NCI-H1105 (cell line): ENCODE measurements at regions not wholly inside any gene's neighbourhood (a gene's known extent, or its start where the extent isn't known, plus 50 kb on each side); places are given as distances from the start of the nearest gene placed in this dataset.

ENCODE experiments used
- DNase-seq: peaks from one replicate; lab custom pipeline; 2025; lab: John Stamatoyannopoulos, UW

DNA sequence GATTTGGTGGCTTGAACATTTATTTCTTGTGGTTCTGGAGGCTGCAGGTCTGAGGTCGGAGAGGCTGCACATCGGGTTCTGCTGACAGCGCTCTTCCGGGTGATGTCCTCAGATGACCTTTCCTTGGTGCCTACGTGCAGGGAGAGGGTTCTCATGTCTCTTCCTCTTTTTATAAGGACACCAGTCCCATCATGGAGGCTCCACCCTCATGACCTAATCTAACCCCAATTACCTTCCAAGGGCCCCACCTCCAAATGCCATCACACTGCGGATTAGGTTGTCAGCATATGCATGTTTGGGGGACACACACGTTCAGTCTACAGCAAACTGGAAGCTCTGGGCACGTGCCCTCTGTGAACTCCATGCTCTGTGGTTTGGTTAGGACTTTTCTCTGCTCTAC lies 338.6 kb downstream of the FGF9 start:
- no peak for DNase-seq

DNA sequence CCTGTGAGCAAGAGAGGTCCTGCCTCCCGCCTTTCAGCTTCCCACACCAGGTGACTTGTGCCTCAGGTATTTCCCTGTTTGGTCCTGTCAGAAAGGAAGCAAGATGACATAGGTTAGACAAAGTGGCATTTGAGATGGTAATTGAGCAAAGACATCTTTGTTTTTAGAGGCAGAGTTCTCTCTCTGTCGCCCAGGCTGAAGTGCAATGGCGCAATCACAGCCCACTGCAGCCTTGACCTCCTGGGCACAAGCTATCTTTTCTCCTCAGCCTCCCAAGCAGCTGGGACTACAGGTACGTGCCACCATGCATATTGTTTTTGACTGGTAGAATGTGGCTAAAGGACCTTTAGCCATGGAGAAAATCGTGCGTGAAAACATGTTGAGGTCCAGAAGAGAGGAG lies 339.1 kb downstream of the FGF9 start:
- DNase-seq = no peak

DNA sequence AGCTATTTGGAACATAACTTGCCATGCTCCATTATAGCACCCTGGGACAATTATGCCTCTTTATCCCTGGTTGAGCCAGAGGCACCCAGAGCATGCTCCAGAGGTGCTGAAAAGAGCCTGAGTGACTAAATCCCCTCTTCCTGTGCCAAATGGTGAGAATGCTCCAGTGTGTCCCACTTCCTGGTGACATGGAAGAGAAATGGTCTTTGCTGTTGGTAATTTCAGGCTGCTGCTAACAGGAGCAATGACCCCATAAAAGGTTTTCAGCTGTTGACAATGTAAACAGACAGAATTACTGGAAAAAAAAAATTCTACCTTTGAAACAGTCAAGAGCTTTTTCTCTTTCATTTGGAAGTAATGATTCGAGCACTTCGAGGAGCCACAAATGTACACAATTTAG lies 341.8 kb downstream of the FGF9 start:
- DNase-seq = no peak

DNA sequence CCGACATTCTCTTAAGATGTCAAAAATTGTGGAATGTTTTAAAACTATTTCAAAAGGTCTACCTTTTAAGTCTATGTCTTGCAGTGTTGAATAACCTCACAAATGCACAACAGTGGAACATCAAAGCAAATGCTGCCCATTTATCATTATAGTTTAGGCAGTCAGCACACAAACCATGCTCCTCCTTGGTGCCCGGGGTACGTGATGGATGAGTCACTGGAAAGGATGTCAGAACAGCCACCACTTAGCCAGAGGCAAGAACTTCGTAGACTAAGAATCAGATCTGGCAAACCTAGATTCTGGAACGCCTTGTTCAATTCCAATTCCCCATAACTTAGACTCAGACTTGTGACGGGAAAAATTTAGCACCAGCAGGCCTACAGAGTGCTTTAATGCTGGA lies 343.6 kb downstream of the FGF9 start:
- DNase-seq = no peak

DNA sequence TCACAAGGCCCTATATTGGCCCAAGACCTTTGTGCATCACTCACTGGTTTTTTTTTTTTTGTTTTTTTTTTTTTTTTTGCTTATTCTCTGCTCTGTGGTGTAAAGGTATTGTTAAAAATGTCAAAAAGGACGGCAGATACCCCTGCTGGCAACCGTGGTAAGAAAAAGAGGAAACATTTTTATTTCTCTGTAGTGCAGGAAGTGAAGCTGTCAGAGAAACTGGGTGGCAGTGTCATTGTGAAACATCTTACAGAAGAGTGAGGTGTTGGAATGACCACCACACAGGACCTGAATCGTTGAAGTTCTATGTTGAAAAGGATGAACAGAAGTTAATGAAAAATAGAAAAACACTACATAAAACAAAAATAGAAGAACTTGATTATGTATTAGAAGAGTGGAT lies 346.4 kb downstream of the FGF9 start:
- DNase-seq = no peak

DNA sequence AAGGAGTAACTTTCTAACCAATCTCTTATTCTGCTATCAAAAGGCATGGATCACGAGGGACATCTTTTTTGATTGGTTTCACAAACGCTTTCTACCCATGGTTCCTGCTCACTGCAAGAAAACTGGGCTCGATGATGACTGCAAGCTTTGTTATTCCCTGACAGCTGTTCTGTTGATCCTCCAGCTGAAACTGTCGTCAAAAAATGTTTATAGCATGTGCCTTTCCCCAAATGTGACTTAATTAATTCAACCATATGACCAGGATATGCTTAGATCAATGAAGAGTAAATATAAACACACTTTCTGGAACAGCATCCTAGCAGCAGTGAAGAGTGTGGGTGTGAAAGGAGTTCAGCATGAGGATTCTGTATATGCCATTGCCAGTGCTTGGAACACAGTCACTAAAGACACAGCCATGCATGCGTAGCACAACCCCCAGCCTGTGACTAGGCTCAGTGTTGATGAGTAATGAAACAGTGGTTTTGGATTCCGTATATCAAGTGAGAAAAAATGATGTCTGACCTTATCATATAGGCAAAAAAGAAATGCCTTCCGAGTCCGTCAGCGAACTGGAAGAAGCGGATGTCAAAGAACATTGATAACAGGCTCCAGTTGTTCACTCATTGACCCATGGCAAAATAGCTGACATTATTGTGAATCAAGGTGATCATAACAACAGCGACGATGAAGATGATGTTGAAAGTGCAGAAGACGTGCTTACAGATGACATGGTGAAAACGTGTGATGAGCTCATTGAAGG lies 347.4 kb downstream of the FGF9 start:
- DNase-seq = no peak

DNA sequence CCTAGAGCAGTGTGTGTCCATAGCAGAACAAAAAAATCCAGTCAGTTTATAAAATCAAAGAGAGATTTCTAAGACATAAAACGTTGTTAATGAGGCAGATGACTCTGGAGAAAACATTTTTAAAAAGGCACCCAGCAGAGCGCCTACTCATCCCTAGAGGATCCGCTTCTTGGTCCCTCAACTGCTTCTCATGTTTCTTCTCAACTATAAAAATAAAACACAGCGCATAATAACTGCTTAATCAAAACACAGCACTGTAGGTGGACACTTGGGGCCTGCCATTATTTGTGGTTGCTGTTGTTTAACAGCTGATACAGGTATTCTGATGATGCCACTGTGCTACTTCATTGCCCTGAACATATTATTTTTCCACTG lies 347.9 kb downstream of the FGF9 start:
- DNase-seq = no peak

DNA sequence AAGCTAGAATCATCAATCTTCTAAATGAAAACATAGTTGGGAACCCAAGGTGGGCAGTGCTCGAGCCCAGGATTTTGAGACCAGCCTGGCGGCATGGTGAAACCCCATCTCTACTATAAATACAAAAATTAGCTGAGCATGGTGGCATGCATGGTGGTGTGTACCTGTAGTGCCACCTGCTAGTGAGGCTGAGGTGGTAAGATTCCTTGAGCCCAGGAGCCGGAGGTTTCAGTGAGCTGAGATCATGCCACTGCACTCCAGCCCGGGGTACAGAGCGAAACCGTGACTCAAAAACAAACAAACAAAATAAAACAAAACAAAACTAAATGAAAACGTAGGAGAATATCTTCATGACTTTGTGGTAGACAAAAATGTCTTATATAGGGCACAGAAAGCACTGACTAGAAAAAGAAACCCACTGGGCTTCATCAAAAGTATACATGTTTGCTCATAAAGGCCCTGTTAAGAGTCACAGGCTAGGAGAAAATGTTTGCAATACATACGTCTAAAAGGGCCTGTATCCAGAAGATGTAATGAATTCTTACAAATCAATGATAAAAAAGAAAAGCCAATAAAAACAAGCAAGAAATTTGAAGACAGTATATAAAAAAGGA lies 353.6 kb downstream of the FGF9 start:
- DNase-seq = no peak

DNA sequence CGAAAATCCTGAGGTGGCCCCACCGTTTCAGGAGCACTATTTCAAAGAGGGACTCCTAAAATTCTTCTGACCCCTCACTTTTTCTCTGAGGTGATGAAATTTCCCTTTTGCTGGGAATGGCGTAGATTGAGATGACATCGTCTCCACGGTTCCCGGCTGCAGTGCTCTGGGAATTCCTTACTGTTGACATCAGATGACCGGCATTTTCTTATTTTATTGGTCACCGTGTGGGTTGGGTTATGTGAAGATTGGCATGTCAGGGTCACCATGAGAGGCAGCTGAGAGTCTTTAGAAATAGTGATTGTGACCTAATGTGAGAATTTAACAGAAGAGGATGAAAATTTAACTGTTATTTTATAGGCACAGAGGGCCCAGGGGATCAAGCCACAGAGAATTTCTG lies 356.7 kb downstream of the FGF9 start:
- no peak for DNase-seq

DNA sequence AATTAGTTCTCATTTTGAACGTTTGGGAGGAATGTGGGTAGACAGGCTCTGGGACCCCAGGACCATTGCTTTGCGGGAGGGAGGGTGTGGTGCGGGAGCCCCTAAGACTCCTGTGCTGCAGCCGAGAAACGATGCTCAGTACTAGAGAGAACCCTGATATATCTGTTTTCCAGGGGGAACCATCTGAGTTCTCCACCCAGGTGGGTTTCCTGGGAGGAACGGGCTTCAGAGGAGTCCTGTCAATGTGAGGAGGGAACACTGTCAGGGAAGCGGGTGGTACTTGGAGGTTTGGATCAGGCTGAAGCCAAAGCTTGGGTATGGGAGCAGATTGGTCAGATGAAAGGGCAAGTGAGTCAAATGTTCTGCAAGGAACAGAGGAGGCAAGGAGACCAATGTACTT lies 358.0 kb downstream of the FGF9 start:
- no peak for DNase-seq

DNA sequence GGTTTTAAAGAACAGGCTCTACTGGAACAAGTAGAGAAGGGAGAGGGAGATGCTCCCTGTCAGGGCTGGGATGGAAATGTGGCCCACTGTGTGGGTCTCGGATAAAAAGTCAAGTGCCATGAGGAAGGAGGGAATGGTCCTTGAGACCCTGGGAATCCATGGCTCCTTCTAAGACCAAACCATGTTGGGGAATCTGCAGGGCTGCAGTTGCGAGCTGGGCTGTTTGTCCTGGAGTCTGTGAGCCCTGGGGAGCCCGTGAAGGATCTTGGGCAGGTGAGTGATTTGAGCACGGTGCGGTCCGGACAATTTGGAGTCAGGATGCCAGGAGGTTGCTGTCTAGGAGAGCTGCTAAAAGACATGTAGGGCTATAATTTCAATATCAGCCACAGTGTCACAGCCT lies 359.4 kb downstream of the FGF9 start:
- DNase-seq = no peak

DNA sequence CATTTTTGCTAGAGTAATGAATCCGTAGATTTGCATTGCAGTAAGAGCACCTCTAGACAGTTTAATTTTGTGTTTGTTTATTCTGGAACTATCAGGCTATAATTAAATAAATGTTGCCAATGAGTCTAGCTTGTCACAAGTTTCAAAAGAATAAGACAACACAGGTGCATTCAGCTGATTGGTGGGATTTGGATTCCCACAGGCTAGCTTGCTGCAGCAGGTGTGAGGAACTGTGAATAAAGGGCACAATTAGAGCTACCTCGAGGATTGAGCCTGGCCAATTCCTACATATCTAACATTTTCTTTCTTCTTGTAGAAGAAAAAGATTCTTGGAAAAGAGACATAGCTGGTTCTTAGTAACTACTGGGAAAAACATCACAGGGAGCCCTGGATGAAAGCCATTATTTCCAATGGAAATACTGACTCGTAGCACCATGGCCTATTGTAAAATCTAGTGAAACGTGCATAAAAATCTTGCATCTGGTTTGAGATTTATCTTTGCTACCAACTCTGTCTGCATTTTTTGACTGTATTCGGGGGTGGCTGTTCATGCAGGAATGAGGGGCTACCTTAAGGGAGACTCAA lies 360.9 kb downstream of the FGF9 start:
- no peak for DNase-seq

DNA sequence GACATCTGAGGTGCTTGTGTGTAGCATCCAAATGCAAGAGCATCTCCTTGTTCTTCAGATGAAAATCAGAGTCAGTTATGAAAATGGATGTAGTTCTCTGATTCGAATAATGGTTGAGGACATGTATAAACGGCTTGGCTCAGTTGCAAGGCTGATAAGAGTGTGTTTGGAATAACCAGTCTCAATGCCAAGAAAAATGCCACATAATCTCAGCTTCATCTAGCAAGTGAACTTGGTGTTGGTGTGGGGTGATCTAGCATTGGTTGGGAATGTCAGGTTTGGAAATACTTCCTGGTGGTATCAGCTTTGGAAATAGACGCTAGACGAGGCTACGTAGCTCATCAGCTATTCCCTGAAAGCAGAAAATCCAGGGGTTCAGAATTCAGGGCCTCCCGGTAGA lies 362.0 kb downstream of the FGF9 start:
- DNase-seq = no peak

DNA sequence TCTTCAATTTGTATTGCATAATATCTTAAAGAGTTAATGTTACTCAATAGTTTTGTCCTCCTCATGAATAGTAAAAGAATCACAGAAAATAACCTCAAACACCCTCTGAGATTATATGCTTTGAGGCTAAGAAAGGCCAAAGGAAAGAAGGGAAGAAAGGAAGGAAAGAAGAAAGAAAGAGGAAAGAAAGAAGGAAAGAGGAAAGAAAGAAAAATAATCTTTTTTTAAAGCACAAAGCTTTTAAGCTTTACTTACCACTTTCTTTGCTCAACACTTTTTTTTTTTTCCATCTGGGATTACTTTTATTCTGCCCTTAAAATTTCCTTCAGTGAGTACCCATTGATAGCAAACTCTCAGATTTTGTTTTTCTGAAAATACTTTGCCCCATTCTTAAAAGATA lies 369.1 kb downstream of the FGF9 start:
- no peak for DNase-seq

DNA sequence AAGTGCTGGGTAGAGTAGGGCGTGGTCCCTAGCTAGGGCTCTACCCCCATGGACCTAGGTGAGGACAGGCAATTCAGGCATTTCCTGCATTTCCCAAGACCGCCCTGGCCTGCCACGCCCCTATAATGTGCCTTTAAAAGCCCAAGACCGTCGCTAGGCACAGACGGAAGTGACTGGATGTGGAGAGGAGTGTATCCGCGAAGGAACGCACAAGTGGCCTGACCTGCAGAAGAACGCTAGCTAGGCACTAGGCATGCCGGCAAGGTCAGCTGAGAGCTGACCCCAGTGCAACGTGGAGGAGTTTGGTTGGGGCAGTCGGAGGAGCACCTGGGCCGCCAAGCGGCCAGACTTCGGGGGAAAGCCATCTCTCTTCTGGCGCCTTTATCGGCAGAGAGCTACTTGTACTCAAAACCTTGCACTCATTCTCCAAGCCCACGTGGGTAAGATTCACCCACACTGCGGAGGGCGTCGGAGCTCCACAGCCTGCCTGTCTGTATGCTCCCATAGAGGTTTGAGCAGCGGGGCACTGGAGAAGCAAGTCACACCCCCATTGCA lies 370.0 kb downstream of the FGF9 start:
- no peak for DNase-seq

DNA sequence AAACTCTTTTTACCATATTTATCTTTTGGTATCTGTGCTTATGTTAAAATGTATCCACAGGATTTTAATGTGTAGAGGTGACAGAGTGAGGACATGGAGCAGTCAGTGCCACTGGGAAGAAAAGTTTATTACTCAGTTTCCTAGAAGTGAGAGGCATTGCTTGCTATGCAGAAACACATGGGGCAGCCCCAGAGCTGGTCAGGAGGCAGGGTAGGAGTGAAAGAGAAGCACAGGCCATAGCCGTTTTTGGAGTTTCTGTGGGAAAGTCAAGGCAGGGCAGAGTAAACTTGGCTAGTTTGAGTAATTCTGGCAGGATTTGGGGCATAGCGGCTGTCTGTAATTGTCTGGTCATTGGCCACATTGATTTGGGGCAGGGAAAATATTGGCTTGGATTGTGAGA lies 370.9 kb downstream of the FGF9 start:
- DNase-seq = no peak

DNA sequence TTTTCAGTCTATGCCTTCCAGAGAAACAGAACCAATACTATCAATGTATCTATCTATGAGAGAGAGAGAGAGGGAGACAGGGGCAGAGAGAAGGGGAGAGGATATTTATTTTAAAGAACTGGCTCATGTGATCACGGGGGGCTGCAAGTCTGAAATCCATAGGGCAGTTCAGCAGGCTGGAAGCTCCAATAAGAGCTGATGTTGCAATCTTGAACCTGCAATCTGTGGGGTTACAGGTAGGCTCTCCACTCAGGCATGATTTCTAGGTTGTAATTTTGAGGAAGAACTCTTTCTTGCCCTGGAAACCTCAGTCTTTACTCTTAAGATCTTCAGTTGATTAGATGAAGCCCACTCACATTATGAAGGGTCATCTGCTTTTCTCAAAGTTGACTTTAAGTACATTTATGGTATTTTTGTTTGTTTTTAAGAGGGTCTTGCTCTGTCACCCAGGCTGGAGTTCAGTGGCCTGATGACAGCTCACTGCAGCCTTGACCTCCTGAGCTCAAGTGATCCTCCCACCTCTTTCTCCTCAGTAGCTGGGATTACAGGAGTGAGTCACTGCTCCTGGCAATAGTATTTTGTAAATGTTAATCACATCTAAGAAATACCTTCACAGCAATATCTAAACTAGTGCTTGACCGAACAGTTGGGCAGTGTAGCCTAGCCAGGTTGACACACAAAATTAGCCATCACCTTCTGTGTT lies 376.4 kb downstream of the FGF9 start:
- DNase-seq = no peak

DNA sequence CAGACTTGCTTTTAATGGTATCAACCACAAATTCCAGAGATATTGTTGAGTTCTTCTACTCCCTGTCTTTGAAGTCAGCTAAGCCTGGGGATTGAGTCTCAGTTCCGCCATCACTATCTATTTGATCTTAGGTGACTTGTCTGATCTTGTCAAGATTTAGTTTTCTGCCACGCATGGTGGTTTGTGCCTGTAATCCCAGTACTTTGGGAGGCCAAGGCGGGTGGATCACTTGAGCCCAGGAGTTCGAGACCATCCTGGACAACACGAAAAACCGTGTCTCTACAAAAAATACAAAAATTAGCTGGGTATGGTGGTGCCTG lies 376.9 kb downstream of the FGF9 start:
- no peak for DNase-seq

DNA sequence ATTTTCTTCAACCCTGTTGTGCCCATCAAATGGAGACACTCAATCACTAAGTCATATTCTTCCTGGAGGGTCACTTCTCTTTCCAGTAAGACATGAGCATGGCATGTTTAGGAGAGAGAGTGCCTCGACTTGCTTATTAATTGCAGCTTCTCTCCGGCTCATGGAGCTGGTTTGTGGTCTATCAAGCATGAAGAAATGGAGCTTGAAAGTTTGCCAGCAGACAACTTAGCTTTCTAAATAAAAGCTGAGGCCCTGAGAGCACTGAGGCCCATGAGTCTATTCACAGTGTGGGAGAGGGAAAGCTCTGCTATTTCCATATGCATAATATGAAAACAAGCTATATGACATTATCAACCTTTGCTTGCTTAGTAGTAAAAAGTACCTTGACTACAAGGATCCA lies 378.5 kb downstream of the FGF9 start:
- peak; percentile 40 for DNase-seq

DNA sequence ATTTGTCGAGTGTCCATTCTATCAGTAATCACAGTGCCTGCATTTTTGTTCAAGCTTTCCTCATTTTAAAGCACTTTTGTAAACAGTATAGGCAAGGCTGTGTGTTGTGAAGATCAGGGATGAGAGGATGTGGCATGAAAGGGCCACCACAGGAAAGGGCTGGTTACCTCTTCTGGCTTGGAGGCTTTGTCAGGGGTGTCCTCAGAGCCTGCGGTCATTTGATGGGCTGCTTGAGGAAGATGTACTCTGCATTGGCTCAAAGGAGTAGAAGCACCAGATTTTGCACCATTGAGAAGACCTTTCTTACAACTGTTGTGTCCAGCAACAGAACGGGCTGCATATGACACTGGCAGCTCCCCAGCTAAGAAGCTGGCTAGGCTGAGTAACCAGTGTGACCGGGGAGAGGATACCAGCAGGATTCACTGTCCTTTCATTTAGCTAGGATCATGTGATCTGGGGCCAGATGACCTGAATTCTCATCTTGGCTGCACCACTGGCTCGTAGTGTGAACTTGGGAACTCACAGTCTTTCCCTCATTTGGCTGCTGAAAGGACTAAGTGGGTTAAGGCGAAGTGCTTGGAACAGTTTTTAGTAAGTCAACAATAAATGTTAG lies 380.2 kb downstream of the FGF9 start:
- no peak for DNase-seq

DNA sequence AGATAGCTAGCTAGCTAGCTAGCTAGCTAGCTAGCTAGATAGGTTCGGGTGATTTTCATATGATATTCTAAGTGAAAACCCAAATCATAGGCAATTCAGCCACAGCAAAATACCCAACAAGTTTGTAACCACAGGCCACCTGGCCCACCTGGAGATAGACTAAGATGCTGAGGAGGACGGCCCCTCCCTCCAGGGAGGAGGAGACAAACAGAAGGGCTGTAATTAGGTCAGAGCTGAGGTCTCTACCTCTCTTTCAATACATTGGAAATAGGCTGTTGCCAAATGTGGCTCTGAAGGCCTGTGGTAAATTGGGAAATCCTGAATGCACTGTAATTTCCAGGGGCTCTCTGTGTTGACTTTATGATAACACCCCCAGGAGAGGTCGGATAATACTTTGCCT lies 382.2 kb downstream of the FGF9 start:
- no peak for DNase-seq

DNA sequence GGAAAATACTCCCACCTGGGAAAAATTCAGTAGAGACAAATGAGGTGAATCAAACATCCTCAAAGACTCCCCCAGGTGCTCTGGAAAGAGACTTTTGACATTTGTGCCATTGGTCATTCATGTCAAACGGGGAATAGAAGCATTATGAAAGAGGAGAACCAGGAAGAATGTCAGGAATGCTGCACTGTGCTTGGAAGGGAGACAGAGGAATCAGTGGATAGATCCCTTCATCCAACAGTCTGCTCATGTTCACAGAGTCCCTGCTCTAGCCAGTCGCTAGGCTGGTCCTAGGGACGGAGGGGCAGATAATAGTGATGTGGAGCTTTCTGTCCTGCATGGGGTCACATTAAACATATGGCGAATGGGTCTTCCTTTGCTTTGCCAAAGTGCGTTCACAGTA lies 384.4 kb downstream of the FGF9 start:
- no peak for DNase-seq

DNA sequence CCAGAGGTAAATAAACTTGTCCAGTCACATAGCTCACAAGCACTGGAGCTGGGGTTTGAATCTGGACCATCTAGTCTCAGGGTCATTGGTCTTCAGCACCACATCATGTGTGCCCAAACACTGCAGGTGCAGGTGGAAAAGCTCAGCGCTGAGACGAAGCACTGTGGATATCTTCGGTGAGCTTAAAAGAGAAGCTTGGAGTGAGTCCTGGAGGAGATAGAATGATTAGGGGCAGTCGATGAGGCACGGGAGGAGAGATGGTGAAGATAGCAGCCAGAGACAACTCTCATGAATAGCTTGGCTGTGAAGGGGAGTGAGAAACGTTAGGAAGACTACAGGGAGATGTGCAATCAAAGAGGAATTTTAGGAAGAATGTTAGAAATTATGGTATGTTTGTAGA lies 389.3 kb downstream of the FGF9 start:
- no peak for DNase-seq
